ENCODE measurements at regions not wholly inside any gene's neighbourhood (a gene's known extent, or its start where the extent isn't known, plus 50 kb on each side); places are given as distances from the start of the nearest gene placed in this dataset.

DNA sequence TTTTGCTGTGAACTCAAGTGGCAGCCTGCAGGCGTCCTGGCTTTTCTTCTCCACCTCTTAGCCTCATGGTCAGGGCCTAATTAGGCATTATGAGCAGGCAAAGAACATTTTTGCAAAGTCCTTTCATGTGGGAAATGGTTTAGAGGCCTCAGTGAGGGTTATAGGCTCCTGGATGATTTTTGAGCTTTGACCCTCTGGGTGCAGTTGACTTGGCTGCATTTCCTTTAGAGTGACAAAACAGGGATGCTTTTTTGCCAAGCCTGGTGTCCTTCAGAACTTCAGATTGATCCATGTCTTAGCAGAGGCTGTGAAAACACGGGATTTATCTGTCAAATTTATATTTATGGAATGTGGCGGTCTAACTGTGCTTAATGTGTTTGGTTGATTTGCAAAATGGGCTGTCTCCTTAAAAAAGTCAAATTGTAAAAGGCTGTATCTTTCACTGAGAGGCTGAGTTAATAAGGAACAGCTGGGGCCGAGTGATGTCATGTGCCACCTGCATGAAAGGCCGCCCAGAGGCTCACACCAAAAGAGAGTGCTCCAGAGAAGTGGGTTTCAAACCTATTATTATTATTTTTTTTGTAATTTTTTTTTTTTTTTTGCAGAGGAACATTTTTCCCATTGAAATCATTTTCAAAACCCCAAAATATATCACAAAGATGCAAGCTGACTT lies 192.2 kb upstream of the ARX start:
- TF ChIP-seq, protein P1, sequence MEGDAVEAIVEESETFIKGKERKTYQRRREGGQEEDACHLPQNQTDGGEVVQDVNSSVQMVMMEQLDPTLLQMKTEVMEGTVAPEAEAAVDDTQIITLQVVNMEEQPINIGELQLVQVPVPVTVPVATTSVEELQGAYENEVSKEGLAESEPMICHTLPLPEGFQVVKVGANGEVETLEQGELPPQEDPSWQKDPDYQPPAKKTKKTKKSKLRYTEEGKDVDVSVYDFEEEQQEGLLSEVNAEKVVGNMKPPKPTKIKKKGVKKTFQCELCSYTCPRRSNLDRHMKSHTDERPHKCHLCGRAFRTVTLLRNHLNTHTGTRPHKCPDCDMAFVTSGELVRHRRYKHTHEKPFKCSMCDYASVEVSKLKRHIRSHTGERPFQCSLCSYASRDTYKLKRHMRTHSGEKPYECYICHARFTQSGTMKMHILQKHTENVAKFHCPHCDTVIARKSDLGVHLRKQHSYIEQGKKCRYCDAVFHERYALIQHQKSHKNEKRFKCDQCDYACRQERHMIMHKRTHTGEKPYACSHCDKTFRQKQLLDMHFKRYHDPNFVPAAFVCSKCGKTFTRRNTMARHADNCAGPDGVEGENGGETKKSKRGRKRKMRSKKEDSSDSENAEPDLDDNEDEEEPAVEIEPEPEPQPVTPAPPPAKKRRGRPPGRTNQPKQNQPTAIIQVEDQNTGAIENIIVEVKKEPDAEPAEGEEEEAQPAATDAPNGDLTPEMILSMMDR (IDR thresholded peaks at IDR 0.05): no peak
- ATAC-seq (ENCODE audit: low read depth) (no peak), DNase-seq (no peak)
- H3K36me3 Mint-ChIP-seq (ENCODE audit: low read depth): no peaks in the 10 kb centered on the region
- H3K27me3 Mint-ChIP-seq: no peaks in the 10 kb centered on the region
- intact Hi-C loops (cut with micrococcal nuclease): no loop called here
- H3K27ac Mint-ChIP-seq: no peak overlapping the region
- no peaks in the 10 kb centered on the region for H3K4me1 Mint-ChIP-seq
- H3K9me3 Mint-ChIP-seq: no peaks in the 10 kb centered on the region
- no peak overlapping the region for H3K4me3 Mint-ChIP-seq
- ChIA-PET CTCF (no interaction called here), POLR2A (no interaction called here)

- Mint-ChIP-seq H3K9me3 (no peaks in the 10 kb centered on the region), H3K4me1 (no peaks in the 10 kb centered on the region), H3K4me3 (no peak overlapping the region), H3K27me3 (no peaks in the 10 kb centered on the region), H3K36me3 (ENCODE audit: low read depth) (no peaks in the 10 kb centered on the region), H3K27ac (no peak overlapping the region)
- DNase-seq: no peak
- TF ChIP-seq, protein P1 (IDR thresholded peaks at IDR 0.05): no peak
- no peak for ATAC-seq (ENCODE audit: low read depth)
- ChIA-PET CTCF (no interaction called here), POLR2A (no interaction called here)
- intact Hi-C loops (cut with micrococcal nuclease): no loop called here
These were observed 191.0 kb upstream of the ARX start for GRCh38 chrX:25206778-25207177.

- Mint-ChIP-seq H3K4me3 (no peak overlapping the region), H3K27me3 (no peaks in the 10 kb centered on the region)
- CTCF ChIA-PET: no interaction called here
These were observed 188.4 kb upstream of the ARX start for GRCh38 chrX:25204182-25204581.

DNA sequence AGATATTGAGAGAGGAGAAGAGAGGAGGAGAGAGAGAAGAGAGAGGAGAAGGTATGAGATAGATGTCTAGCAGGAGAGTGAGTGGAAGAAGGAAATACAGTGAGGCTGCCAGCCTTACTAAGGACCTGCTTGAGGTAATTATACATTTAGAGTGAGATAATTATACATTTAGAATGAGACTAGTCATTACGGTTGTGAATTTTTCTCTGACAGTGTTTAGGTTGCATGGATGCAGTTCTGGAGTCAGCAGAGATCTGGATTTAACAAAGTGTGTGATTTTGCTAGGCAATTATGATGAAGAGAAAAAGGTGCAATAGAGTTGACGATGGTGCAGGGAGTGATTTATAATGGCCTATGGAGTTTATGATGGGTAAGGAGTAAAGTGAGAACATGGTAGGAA lies 187.1 kb upstream of the ARX start:
- no peak for DNase-seq
- POLR2A ChIA-PET: no interaction called here
- H3K4me1 Mint-ChIP-seq: no peaks in the 10 kb centered on the region

More at GRCh38 chrX:25204182-25204581, 188.4 kb upstream of the ARX start:
- ATAC-seq (ENCODE audit: low read depth): no peak
- H3K9me3 Mint-ChIP-seq: no peaks in the 10 kb centered on the region
- H3K36me3 Mint-ChIP-seq (ENCODE audit: low read depth): no peaks in the 10 kb centered on the region
- H3K4me1 Mint-ChIP-seq: no peaks in the 10 kb centered on the region
- intact Hi-C loops (cut with micrococcal nuclease): no loop called here
- POLR2A ChIA-PET: no interaction called here
- DNase-seq: no peak
- TF ChIP-seq, protein P1 (IDR thresholded peaks at IDR 0.05): no peak
- H3K27ac Mint-ChIP-seq: no peak overlapping the region

DNA sequence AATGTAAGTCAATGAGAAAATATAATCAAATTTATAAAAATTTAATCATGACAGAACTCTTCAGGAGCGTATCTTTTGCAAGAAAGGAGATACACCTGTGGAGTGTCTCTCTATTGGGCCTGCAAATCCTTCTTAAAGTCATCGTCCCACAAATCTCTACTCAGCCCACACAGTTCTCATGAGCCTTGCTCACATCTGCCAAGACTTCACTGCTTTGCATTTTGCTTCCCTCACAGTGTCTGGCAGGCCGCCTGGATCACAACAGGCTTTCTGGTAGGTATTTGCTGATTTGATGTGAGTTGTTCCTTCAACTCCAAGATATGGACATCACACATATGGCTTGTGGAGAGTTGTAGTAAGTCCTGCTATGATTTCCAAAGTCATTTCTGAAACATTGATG lies 183.1 kb upstream of the ARX start:
- Mint-ChIP-seq H3K4me1 (no peaks in the 10 kb centered on the region), H3K27me3 (no peaks in the 10 kb centered on the region), H3K36me3 (ENCODE audit: low read depth) (no peaks in the 10 kb centered on the region), H3K4me3 (no peak overlapping the region), H3K27ac (no peak overlapping the region), H3K9me3 (no peaks in the 10 kb centered on the region)
- ChIA-PET POLR2A (no interaction called here), CTCF (no interaction called here)
- TF ChIP-seq, protein P1 (IDR thresholded peaks at IDR 0.05): no peak
- no peak for ATAC-seq (ENCODE audit: low read depth)
- DNase-seq: no peak
- intact Hi-C loops (cut with micrococcal nuclease): no loop called here

More for the DNA sequence above, 187.1 kb upstream of the ARX start:
- no peaks in the 10 kb centered on the region for H3K27me3 Mint-ChIP-seq
- H3K9me3 Mint-ChIP-seq: no peaks in the 10 kb centered on the region
- intact Hi-C loops (cut with micrococcal nuclease): no loop called here
- TF ChIP-seq, protein P1 (IDR thresholded peaks at IDR 0.05): no peak
- H3K36me3 Mint-ChIP-seq (ENCODE audit: low read depth): no peaks in the 10 kb centered on the region
- no peak overlapping the region for H3K27ac Mint-ChIP-seq
- no peak for ATAC-seq (ENCODE audit: low read depth)
- CTCF ChIA-PET: no interaction called here
- H3K4me3 Mint-ChIP-seq: no peak overlapping the region

Data from activated B cell treated with CpG ODN at 0.5 μM for 24 hours (primary cell).